HG03342 (cell line): ENCODE measurements at regions not wholly inside any gene's neighbourhood (a gene's known extent, or its start where the extent isn't known, plus 50 kb on each side); places are given as distances from the start of the nearest gene placed in this dataset.

Experiments
- ATAC-seq: cut with Tn5 transposase; IDR thresholded peaks from one replicate; pipeline ENCODE4 v1.9.1; 2021; ENCODE audit warnings: mild to moderate bottlenecking, moderate library complexity; ENCODE audit not compliant: unreplicated experiment

DNA sequence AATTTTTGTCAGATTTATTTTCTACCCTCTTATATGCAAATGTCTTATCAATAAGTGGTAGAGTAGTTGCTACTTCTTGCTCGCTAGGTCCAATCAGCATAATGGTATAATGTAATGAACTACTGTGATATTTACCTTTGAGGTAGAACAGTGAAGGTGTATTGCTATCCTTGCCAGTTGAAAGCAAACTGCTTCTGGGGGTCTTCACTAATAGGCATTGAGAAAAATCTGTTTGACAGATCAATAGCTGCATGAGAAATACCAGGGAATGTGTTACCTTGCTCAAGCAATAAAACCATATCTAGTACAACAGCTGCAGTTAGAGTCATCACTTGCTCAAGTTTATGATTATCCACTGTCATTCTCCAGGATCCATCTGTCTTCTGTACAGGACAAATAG, 50.1 kb upstream of the EFEMP1 start:
- no peak for ATAC-seq

DNA sequence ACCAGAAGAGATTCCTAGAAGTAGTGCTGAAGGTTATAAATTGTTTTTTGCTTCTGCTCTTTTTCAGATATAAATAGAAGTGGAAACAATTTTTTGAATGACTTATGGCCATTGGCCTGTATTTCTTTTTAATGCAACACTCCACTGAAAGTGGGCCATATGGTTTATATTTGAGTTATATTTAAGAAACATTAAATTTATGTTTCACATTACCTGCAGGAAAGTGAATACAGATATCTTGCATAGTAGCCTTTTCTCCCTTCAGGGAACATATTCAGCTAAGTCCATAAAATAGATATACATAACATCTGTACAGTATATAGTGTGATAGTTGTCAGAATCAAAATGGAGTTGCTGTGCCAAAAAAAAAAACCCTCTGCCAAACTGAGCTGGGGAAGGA, 53.1 kb upstream of the EFEMP1 start:
- ATAC-seq: no peak

GRCh38 chr2:55985406-55985805, 61.8 kb upstream of the EFEMP1 start:
- peak; percentile 96 for ATAC-seq

DNA sequence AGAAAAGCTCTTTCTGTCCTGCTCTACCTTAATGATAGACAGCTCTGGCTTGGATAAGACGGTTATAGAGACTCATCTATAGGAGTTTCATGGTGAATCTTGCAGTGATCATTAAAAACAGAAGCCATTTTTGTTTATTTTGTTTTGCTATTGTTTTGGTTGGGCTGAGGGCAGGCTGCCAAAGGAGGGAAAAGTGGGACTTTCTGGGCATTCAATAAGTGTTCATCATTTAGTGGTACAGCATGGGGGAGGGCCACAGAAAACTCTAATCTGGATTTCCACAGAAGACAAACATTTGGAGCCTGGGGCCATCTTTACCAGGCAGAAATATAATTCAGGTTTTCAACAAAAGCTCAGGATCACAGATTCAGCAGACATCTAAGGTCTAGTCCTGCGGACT, 62.4 kb upstream of the EFEMP1 start:
- ATAC-seq: no peak

- ATAC-seq: no peak
These were observed 63.3 kb upstream of the EFEMP1 start for GRCh38 chr2:55986700-55987440.

DNA sequence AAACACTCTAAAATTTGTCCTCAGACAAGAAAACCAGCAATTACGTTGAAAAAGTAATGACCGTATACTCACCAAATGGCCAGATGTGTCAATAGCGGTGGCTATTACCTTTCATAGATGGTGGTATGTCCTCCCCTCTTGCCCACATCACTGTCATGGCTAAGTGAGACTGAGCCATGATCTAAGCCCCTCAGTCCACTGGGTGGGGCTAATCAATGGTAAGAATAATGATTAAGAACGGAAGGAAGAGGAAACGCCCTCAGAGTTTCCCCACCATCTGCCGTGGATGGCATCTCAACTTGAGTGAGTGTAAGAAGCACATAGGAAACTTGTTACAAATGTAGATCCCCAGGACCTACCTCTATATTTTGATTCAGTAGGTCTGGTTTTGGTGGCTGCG, 65.8 kb upstream of the EFEMP1 start:
- no peak for ATAC-seq

- ATAC-seq: no peak
These were observed 68.9 kb upstream of the EFEMP1 start for GRCh38 chr2:55992455-55992854.

DNA sequence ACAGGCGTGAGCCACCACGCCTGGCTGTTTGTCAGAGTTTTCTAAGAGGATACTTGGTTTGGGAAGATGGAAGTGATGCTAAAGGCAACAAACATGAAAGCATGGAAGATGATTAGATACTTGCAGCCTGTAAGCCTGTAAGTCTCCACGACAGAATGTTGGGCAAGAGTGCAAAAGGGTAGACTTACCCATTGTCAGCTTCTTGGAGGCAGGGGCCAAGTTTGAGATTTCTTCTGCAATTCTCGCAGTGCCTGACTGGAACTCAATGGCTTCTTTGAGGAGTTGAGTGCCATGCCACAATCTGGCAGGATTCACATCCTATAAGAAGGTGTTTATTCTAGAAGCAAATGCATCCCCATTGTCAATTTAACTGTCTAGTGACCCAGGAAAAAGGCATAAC, 70.1 kb upstream of the EFEMP1 start:
- ATAC-seq: no peak

GRCh38 chr2:55995211-55995610, 71.6 kb upstream of the EFEMP1 start:
- ATAC-seq: no peak

GRCh38 chr2:55995902-55996301, 72.3 kb upstream of the EFEMP1 start:
- ATAC-seq: no peak

GRCh38 chr2:55999231-55999630, 75.6 kb upstream of the EFEMP1 start:
- ATAC-seq: no peak

GRCh38 chr2:55999790-56000189, 76.2 kb upstream of the EFEMP1 start:
- ATAC-seq: no peak

DNA sequence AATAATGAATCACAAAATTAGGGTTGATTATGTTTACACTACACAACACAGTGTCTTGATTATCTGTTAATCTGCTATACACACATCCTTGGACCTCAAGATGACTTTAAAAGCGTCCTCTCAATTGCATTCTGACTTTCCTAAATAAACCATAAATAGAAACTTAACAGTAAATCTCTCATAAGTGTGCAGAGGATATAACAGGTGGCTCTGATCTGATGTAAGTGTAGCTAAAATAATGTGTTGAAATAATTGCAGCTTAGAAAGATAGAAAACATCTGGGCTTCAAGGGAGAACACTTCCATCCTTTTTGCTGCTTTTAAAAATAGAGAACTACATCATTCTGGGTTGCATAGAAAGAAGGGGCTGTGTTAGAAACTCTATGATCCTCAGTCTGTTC, 78.4 kb upstream of the EFEMP1 start:
- ATAC-seq: no peak

DNA sequence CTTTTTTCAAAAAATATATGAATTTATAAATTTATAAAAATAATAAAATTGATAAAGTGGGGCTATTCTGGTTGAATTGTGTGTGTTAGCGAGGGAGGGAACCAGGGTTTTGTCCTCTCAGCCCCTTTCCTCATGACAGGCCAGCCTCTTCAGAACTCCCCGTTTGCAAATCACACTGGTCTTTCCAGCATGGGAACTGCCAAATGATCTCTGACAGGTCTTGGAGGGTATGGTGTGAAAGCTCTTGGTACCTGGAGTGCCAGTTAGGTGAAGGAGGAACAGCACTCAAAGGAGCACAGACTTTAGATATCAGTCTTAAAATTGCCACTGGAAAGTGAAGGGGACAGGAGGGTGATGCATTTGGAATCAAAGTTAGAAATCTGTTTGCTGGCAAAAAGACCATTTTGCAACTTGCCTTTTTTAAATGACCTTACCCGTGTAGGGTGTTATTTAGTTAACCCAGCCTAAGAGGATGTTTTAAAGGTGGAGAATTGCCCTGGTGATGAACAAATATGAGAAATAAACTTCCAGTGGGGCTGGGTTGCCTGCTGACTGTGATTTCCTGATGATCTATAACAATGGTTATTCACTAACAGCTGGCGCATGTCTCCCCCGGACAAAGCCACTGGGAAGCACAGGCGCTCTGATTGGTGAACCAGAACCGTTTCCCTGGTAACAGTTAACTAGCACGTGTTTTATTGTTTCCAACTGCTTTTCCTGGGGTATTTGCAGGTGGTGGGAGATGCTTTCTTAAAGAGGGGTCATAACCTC, 85.3 kb upstream of the EFEMP1 start:
- ATAC-seq: no peak

GRCh38 chr2:56009758-56010458, 86.3 kb upstream of the EFEMP1 start:
- no peak for ATAC-seq

GRCh38 chr2:56011624-56012023, 88.0 kb upstream of the EFEMP1 start:
- ATAC-seq: no peak

DNA sequence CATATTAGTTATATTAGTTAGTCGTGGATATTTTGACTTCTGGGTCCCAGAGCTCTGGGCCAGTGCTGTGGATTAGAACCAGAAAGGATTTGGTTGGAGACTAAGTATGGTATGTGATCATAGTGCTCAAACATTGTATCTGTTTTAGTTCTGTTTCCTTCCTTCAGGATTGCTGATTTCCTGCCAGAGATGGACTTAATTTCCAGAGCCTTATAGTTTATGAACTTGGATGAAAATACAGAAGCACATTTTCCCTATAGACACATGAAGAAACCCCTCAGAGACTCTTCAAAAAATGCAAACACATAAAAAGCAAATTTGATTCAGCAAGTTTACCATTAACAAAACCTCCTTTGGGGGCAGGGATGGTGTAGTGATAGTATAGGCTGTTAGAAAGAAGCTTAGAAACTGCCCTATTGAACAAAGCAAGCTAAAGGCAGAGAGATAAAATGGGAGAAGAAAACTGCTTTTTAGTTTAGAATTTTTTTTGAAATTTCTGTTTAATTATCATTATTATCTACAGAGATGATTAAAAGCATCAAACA, 88.7 kb upstream of the EFEMP1 start:
- no peak for ATAC-seq

DNA sequence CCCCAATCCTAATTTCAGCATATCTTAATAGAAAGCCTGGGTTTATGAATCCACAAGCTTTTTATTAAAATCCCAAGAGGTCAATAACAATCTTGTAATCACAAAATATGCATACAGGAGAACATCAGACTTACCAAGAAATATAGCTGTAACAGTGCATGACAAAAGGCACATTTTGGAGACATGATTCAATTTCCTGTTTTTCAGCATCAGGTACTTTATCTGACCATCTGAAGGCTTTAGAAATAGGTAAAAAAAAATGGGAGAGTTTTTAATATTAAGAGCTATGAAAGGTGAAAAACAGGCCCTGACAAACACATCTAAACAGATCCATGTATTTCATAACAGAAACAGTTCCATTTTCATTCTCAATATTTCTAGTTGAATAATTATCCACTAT, 89.9 kb upstream of the EFEMP1 start:
- ATAC-seq: no peak

DNA sequence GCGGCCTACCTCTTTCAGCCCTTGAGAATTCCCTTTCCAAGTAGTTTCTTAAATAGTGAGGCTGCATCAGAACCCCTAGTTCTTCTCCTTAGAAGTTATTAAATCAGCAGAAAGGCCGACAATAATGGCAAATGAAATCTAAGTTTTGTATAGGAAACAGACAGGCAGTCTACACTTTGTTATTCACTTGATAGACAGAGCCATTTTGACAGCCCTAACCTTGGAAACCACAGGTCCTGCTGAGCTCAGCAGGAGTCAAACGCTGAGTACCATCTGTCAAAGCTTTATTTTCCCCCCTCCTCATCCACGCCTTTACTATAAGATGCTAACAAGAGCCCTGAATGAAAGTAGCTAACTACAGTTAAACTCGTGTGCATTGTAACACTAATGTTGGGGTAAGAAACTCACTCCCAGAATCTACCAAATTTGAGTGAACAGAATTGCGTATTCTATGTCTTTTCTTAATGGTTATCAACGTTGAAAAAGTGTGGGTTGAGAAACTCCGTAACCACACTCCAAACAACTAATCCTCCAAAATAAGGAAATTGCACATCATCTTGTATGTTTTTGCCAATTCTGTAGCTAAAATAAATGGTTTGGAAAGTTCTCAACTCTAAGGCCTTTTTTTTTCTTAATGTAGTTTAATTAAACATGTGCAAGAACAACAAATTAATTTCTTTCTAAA, 90.6 kb upstream of the EFEMP1 start:
- ATAC-seq: no peak

- ATAC-seq: no peak
These were observed 92.1 kb upstream of the EFEMP1 start for GRCh38 chr2:56015711-56016115.

DNA sequence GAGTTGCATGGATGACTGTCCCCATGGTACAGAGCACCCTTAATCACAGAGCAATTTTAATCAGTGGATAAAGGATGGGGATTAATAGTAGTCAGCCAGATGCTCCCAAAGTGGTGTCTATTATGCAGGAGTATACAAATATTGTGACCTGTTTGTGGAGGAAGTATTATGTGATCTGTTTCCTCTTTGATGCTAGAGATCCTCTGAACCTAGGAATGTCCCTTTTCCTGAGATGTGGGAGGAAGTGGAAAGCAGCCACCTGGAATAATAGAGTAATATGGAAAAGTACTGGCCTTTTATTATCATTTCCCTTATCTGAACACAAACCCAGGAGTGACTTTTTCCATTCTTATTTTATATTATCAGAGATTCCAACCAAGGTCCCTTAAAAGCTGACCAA, 94.2 kb upstream of the EFEMP1 start:
- ATAC-seq: no peak
